GM12878 (cell line): ENCODE measurements at regions not wholly inside any gene's neighbourhood (a gene's known extent, or its start where the extent isn't known, plus 50 kb on each side); places are given as distances from the start of the nearest gene placed in this dataset.

Experiments used
- ATAC-seq: fragments of 200-7000 bp; cut with Tn5 transposase; 3 replicates; pipeline ENCODE4 v1.9.1; 2020; ENCODE audit warnings: mild to moderate bottlenecking, moderate library complexity
- BruUV-seq: library from RNA; stranded (reverse); fragments of 400-500 nt; replicated peaks from 2 replicates; lab custom pipeline; 2021; lab: Mats Ljungman, UMichigan
- CTCF ChIA-PET: fragments of 300-600 bp; sonication (Branson Sonifier 250); formaldehyde crosslinking; extraction: SDS; loops from one replicate; lab custom pipeline; 2021; ENCODE audit warnings: inconsistent platforms; lab: Yijun Ruan, JAX
- POLR2A ChIA-PET: fragments of 350-600 bp; formaldehyde crosslinking; extraction: SDS; loops from one replicate; lab custom pipeline; 2021; ENCODE audit warnings: inconsistent platforms; lab: Charles Lee
- RAD21 ChIA-PET: fragments of 300-600 bp; sonication (Branson Sonifier 250); formaldehyde crosslinking; loops from one replicate; lab custom pipeline; 2023; ENCODE audit warnings: antibody characterized with exemption; ENCODE audit not compliant: unreplicated experiment; lab: Charles Lee
- SMC1A ChIA-PET: fragments of 300-600 bp; sonication (Branson Sonifier 250); formaldehyde crosslinking; loops from one replicate; lab custom pipeline; 2023; ENCODE audit not compliant: unreplicated experiment, uncharacterized antibody; lab: Charles Lee
- DNase-seq: peaks from one replicate; pipeline ENCODE4 v3.0.0-alpha.2; 2011; ENCODE audit warnings: low read depth, low spot score
- FAIRE-seq: peaks from 3 replicates; lab custom pipeline; 2011; peaks lifted over from hg19 to GRCh38; lab: Jason Lieb, UNC
- H2AFZ ChIP-seq: 2 replicates; pipeline ENCODE4 v1.6.0; 2011; ENCODE audit warnings: low read depth, low read length, control low read depth; ENCODE audit not compliant: control insufficient read depth
- H3K27ac ChIP-seq: 2 replicates; pipeline ENCODE4 v1.5.1; 2011; ENCODE audit warnings: control low read depth; ENCODE audit not compliant: control insufficient read depth, insufficient read depth
- H3K27me3 ChIP-seq, 2 experiments: replicated peaks in 1 of 2; 2 replicates each; pipeline versions ENCODE4 v1.6.0 to v1.6.1; 2011; ENCODE audit warnings: low read length in 1 of 2; ENCODE audit not compliant: control insufficient read depth in 2 of 2, insufficient read depth in 2 of 2
- H3K36me3 ChIP-seq, 2 experiments: 2 replicates each; pipeline ENCODE4 v1.5.1; 2011; ENCODE audit warnings: low read length in 1 of 2; ENCODE audit not compliant: control insufficient read depth in 2 of 2, insufficient read depth in 2 of 2
- H3K4me1 ChIP-seq: 2 replicates; pipeline ENCODE4 v1.6.1; 2011; ENCODE audit warnings: mild to moderate bottlenecking, low read length, moderate library complexity, mixed read lengths; ENCODE audit not compliant: control insufficient read depth, insufficient read depth
- H3K4me2 ChIP-seq: 2 replicates; pipeline ENCODE4 v1.6.0; 2011; ENCODE audit warnings: control low read depth; ENCODE audit not compliant: control insufficient read depth, insufficient read depth
- H3K4me3 ChIP-seq: fragments of 200-600 bp; sonication (generic); 2 replicates; pipeline ENCODE4 v1.5.1; 2016
- H3K79me2 ChIP-seq: 2 replicates; pipeline ENCODE4 v1.6.0; 2011; ENCODE audit warnings: low read length; ENCODE audit not compliant: control insufficient read depth, insufficient read depth
- H3K9ac ChIP-seq: 2 replicates; pipeline ENCODE4 v1.8.0; 2011; ENCODE audit warnings: low read length, control low read depth, mixed read lengths; ENCODE audit not compliant: control insufficient read depth, insufficient read depth
- H3K9me3 ChIP-seq: replicated peaks from 3 replicates; pipeline ENCODE4 v1.5.1; 2011; ENCODE audit warnings: mild to moderate bottlenecking, low read length; ENCODE audit not compliant: control insufficient read depth, insufficient read depth
- H4K20me1 ChIP-seq: 2 replicates; pipeline ENCODE4 v1.6.0; 2011; ENCODE audit not compliant: control insufficient read depth, insufficient read depth
- BHLHE40 ChIP-seq, 2 experiments: fragments of 450-650 bp in 1 of 2; IDR thresholded peaks; 2 replicates each; pipeline ENCODE4 v1.6.1; 2011 to 2017; ENCODE audit warnings: low read depth in 2 of 2, borderline replicate concordance in 1 of 2, improper control_type of control experiment in 1 of 2, low read length in 1 of 2, mild to moderate bottlenecking in 1 of 2
- CBFB ChIP-seq: IDR thresholded peaks from 2 replicates; pipeline ENCODE4 v1.6.1; 2016; ENCODE audit warnings: antibody characterized with exemption, low read depth
- JUND ChIP-seq: IDR thresholded peaks from 2 replicates; pipeline ENCODE4 v1.6.1; 2012; ENCODE audit warnings: low read depth, mild to moderate bottlenecking, low read length, improper control_type of control experiment, moderate library complexity
- MEF2A ChIP-seq: IDR thresholded peaks from 2 replicates; pipeline ENCODE4 v1.6.1; 2011; ENCODE audit warnings: low read depth, mild to moderate bottlenecking, low read length, moderate library complexity; ENCODE audit not compliant: insufficient read depth
- NBN ChIP-seq: fragments of 450-650 bp; IDR thresholded peaks from 2 replicates; pipeline ENCODE4 v1.6.1; 2016
- NR2C2 ChIP-seq: IDR thresholded peaks from 2 replicates; pipeline ENCODE4 v1.6.1; 2011; ENCODE audit warnings: borderline replicate concordance, low read depth; ENCODE audit not compliant: control insufficient read depth, insufficient read length
- POU2F2 ChIP-seq: IDR thresholded peaks from 3 replicates; pipeline ENCODE4 v1.6.1; 2011; ENCODE audit warnings: low read depth, mild to moderate bottlenecking, low read length, borderline replicate concordance
- RAD51 ChIP-seq: fragments of 450-650 bp; IDR thresholded peaks from 2 replicates; pipeline ENCODE4 v1.6.1; 2016; ENCODE audit warnings: moderate library complexity, mild to moderate bottlenecking, inconsistent platforms
- SIX5 ChIP-seq: IDR thresholded peaks from 2 replicates; pipeline ENCODE4 v1.6.1; 2011; ENCODE audit warnings: mild to moderate bottlenecking, low read depth, low read length, moderate library complexity; ENCODE audit not compliant: severe bottlenecking
- STAT1 ChIP-seq: fragments of 450-650 bp; conservative IDR thresholded peaks from 2 replicates; pipeline ENCODE4 v1.6.1; 2014; ENCODE audit warnings: antibody characterized with exemption, mild to moderate bottlenecking
- STAT3 ChIP-seq: IDR thresholded peaks from 2 replicates; pipeline ENCODE4 v1.6.1; 2011; ENCODE audit warnings: low read depth, low read length, improper control_type of control experiment
- USF1 ChIP-seq: IDR thresholded peaks from 2 replicates; pipeline ENCODE4 v1.6.1; 2011; ENCODE audit warnings: borderline replicate concordance, low read depth, mild to moderate bottlenecking, moderate library complexity, mixed read lengths, low read length; ENCODE audit not compliant: insufficient read depth; ENCODE audit errors: extremely low read length
- WRNIP1 ChIP-seq: IDR thresholded peaks from 2 replicates; pipeline ENCODE4 v1.6.1; 2011; ENCODE audit warnings: low read depth, low read length, improper control_type of control experiment, borderline replicate concordance
- WGBS: methylation state at CpG from one replicate; pipeline ENCODE4 v1.1.6; 2016; ENCODE audit warnings: low lambda C conversion rate; ENCODE audit not compliant: insufficient replicate concordance, insufficient coverage; ENCODE audit errors: missing lambda C conversion rate; 5-methylcytosine and 5-hydroxymethylcytosine counted together
- in situ Hi-C: fragments of 300-500 bp; cut with MboI; formaldehyde crosslinking; loops from 9 replicates; pipeline ENCODE4 v1.14.3; 2018; ENCODE audit warnings: mixed read lengths
- intact Hi-C: fragments of 100-400 bp; cut with micrococcal nuclease; formaldehyde crosslinking; loops from one replicate; pipeline ENCODE4 v1.14.2; 2022; ENCODE audit not compliant: unreplicated experiment
- TF ChIP-seq, protein P1 (sequence below): fragments of 450-650 bp; IDR thresholded peaks from 2 replicates; pipeline ENCODE4 v1.6.1; 2017; ENCODE audit warnings: mild to moderate bottlenecking, low read depth, inconsistent platforms; ENCODE audit not compliant: poor library complexity, severe bottlenecking
- TF ChIP-seq, protein P2 (sequence below): fragments of 450-650 bp; IDR thresholded peaks from 2 replicates; pipeline ENCODE4 v1.6.1; 2017; ENCODE audit warnings: mild to moderate bottlenecking, moderate library complexity
- TF ChIP-seq, protein P3 (sequence below): IDR thresholded peaks from 2 replicates; pipeline ENCODE4 v1.6.1; 2011; ENCODE audit warnings: mild to moderate bottlenecking, low read depth, low read length, moderate library complexity; ENCODE audit not compliant: insufficient replicate concordance

GRCh38 chr7:94240902-94241301 lies 153.8 kb upstream of the COL1A2 start:
- H3K4me3 ChIP-seq: no peak overlapping the region
- TF ChIP-seq STAT1: no peak
- no peak for TF ChIP-seq CBFB
- no peak for TF ChIP-seq RAD51
- TF ChIP-seq BHLHE40 (IDR thresholded peaks at IDR 0.05; ENCODE audit: borderline replicate concordance in 1 of 2, low read depth in 2 of 2, low read length in 1 of 2): no peak
- TF ChIP-seq NR2C2: no peak
- no peak for TF ChIP-seq MEF2A
- TF ChIP-seq, protein P1, sequence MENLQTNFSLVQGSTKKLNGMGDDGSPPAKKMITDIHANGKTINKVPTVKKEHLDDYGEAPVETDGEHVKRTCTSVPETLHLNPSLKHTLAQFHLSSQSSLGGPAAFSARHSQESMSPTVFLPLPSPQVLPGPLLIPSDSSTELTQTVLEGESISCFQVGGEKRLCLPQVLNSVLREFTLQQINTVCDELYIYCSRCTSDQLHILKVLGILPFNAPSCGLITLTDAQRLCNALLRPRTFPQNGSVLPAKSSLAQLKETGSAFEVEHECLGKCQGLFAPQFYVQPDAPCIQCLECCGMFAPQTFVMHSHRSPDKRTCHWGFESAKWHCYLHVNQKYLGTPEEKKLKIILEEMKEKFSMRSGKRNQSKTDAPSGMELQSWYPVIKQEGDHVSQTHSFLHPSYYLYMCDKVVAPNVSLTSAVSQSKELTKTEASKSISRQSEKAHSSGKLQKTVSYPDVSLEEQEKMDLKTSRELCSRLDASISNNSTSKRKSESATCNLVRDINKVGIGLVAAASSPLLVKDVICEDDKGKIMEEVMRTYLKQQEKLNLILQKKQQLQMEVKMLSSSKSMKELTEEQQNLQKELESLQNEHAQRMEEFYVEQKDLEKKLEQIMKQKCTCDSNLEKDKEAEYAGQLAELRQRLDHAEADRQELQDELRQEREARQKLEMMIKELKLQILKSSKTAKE: no peak
- no peak for TF ChIP-seq POU2F2
- no peak for TF ChIP-seq NBN
- no peak for TF ChIP-seq SIX5
- TF ChIP-seq, protein P2, sequence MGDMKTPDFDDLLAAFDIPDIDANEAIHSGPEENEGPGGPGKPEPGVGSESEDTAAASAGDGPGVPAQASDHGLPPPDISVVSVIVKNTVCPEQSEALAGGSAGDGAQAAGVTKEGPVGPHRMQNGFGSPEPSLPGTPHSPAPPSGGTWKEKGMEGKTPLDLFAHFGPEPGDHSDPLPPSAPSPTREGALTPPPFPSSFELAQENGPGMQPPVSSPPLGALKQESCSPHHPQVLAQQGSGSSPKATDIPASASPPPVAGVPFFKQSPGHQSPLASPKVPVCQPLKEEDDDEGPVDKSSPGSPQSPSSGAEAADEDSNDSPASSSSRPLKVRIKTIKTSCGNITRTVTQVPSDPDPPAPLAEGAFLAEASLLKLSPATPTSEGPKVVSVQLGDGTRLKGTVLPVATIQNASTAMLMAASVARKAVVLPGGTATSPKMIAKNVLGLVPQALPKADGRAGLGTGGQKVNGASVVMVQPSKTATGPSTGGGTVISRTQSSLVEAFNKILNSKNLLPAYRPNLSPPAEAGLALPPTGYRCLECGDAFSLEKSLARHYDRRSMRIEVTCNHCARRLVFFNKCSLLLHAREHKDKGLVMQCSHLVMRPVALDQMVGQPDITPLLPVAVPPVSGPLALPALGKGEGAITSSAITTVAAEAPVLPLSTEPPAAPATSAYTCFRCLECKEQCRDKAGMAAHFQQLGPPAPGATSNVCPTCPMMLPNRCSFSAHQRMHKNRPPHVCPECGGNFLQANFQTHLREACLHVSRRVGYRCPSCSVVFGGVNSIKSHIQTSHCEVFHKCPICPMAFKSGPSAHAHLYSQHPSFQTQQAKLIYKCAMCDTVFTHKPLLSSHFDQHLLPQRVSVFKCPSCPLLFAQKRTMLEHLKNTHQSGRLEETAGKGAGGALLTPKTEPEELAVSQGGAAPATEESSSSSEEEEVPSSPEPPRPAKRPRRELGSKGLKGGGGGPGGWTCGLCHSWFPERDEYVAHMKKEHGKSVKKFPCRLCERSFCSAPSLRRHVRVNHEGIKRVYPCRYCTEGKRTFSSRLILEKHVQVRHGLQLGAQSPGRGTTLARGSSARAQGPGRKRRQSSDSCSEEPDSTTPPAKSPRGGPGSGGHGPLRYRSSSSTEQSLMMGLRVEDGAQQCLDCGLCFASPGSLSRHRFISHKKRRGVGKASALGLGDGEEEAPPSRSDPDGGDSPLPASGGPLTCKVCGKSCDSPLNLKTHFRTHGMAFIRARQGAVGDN: no peak
- TF ChIP-seq USF1: no peak
- TF ChIP-seq STAT3: no peak
- TF ChIP-seq JUND: no peak
- no peak for TF ChIP-seq WRNIP1
- TF ChIP-seq, protein P3, sequence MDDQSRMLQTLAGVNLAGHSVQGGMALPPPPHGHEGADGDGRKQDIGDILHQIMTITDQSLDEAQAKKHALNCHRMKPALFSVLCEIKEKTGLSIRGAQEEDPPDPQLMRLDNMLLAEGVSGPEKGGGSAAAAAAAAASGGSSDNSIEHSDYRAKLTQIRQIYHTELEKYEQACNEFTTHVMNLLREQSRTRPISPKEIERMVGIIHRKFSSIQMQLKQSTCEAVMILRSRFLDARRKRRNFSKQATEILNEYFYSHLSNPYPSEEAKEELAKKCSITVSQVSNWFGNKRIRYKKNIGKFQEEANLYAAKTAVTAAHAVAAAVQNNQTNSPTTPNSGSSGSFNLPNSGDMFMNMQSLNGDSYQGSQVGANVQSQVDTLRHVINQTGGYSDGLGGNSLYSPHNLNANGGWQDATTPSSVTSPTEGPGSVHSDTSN: no peak

More at GRCh38 chr7:94240902-94241301, 153.8 kb upstream of the COL1A2 start:
- SMC1A ChIA-PET: interaction anchor here (0.5 to 2.5 kb wide), 3 partner anchors 19 to 259 kb away, joined by 3 to 8 read pairs (median 3); no protein-coding TSS in a partner anchor
- H2AFZ ChIP-seq: no peak overlapping the region
- no peak for ATAC-seq
- no peaks in the 10 kb centered on the region for H3K79me2 ChIP-seq
- no peak for FAIRE-seq
- H3K9ac ChIP-seq: no peak overlapping the region
- H4K20me1 ChIP-seq: no peaks in the 10 kb centered on the region
- DNase-seq: no peak
- POLR2A ChIA-PET: no interaction called here
- H3K4me1 ChIP-seq: no peaks in the 10 kb centered on the region
- RAD21 ChIA-PET: no interaction called here
- H3K27me3 ChIP-seq: no peaks in the 10 kb centered on the region; a peak in 1 of 4 replicates
- intact Hi-C loops: no loop called here
- no peak overlapping the region for H3K4me2 ChIP-seq
- no peaks in the 10 kb centered on the region for H3K9me3 ChIP-seq
- BruUV-seq: no TSS peak
- H3K27ac ChIP-seq: no peak overlapping the region
- CTCF ChIA-PET: interaction anchor here (2.0 kb wide), 1 partner anchor 108 kb away, joined by 4 read pairs; no protein-coding TSS in a partner anchor
- WGBS: 32% methylated on average over 6 of the region's 6 CpGs
- no peaks in the 10 kb centered on the region for H3K36me3 ChIP-seq
- in situ Hi-C loops: no loop called here
